GM10266 (cell line): ENCODE measurements at regions not wholly inside any gene's neighbourhood (a gene's known extent, or its start where the extent isn't known, plus 50 kb on each side); places are given as distances from the start of the nearest gene placed in this dataset.
"Not testable (repeated sequence)": the region's sequence is repeated elsewhere in the genome, so short reads cannot be mapped to it uniquely, and the experiment has no call there.

Source experiments
- DNase-seq: peaks from one replicate; pipeline ENCODE4 v3.0.0; 2012; ENCODE audit errors: extremely low spot score
- TF ChIP-seq, protein P1 (sequence below): IDR thresholded peaks from 2 replicates; pipeline ENCODE4 v1.5.1; 2012; ENCODE audit warnings: mild to moderate bottlenecking, low read depth; ENCODE audit not compliant: control insufficient read depth, insufficient read depth; ENCODE audit errors: missing control alignments

DNA sequence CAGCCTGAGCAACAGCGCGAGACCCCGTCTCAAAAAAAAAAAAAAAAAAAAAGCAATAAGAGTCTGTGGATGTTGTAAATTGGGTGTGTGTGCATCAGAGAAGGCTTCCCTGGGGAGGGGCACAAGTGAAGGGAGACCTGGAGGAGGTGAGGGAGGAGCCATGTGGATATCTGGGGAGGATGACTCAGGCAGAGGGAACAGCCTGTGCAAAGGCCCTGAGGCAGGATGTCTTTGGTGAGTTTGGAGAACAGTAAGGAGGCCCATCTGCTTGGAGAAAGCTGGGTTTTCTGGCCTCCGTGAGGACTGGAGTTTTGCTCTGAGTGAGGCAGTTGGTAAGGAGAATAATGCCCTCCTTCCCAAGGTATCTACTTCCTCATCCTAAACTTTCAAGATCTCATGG, 81.9 kb upstream of the ADGRL1 start:
- not testable (repeated sequence) for DNase-seq

DNA sequence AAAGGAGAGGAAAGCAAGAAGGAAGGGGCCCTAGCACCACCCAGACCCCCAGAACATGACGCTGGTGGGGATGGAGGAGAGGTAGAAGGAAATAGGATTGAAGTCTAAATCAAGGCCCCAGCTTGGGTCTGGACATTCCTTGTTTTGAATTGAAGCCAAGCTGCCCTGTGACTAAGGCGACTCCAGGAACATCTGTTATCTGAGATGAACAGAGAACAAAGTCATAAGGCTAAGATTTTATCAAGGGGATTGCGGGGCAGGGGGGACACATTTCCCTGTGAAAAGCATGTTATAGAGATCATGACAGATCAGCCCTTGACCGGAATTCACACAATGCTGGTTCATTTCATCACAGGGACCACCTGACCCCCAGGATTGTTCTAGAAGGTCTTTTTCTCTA, 80.6 kb upstream of the ADGRL1 start:
- not testable (repeated sequence) for DNase-seq

DNA sequence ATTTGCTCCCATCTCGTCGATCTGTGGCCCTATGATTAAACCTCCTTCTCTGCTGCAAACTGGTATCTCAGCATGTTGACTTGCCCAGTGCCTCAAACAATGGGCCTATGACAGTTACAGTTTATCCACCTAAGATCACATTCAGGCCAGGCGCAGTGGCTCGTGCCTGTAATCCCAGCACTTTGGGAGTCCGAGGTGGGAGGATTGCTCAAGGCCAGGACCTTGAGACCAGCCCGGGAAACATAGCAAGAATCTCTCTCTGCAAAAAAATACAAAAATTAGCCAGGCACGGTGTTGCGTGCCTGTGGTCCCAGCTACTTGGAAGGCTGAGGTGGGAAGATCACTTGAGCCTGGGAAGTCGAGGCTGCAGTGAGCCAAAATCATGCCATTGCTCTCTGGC, 79.8 kb upstream of the ADGRL1 start:
- DNase-seq = not testable (repeated sequence)

DNA sequence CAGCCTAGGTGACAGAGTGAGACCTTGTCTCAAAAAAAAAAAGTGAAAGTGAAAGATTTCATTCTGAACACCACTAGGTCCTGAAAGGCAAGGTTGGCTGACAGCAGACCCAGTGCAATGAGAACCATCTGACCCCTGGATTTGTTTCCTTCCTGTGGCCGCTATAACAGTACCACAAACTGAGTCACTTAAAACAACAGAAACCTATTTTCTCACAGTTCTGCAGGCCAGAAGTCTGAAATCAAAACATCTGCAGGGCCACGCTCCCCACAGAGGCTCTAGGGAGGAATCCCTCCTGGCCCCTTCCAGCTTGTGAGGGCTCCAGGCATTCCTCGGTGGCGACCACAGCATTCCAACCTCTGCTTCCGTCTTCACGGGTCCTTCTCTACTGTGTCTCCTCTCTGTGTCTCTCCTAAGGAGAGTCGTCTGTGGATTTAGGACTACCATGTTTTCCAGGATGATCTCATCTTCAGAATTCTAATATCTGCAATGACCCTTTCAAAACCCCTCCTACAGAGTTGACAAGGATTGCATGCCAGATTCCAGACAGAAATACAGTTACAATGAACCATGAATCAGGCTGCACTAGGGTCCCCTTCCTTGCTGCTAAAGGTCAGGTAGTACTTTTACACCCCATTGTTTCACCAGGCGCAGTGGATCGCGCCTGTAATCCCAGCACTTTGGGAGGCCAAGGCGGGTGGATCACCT, 78.0 kb upstream of the ADGRL1 start:
- peak; percentile 76 for DNase-seq

DNA sequence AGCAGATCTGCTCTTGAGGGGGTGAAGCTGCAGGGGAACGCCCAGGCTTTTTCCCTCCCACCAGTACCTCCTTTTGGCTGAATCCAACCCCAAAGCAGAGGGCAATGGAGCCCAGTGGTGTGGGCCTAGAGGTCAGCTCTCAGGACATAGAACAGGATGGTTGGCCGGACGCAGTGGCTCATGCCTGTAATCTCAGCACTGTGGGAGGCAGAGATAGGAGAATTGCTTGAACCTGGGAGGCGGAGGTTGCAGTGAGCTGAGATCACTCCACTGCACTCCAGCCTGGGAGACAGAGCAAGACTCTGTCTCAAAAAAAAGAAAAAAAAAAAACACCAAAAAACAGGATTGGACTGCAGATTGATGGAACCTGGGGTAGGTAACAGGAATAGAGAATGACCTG, 73.3 kb upstream of the ADGRL1 start:
- not testable (repeated sequence) for DNase-seq

DNA sequence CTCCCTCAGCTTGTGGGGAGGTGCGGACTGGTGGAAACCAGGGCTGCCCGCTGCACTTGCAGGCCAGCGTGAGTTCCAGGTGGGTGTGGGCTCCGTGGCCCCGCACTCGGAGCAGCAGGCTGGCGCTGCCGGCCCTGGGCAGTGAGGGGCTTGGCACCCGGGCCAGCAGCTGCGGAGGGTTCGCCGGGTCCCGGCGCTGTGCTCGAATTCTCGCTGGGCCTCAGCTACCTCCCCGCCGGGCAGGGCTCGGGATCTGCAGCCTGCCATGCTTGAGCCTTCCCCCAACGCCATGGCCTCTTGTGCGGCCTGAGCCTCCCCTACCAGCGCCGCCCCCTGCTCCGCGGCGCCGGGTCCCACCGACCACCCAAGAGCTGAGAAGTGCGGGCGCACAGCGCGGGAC, 71.6 kb upstream of the ADGRL1 start:
- DNase-seq = no peak
- TF ChIP-seq, protein P1, sequence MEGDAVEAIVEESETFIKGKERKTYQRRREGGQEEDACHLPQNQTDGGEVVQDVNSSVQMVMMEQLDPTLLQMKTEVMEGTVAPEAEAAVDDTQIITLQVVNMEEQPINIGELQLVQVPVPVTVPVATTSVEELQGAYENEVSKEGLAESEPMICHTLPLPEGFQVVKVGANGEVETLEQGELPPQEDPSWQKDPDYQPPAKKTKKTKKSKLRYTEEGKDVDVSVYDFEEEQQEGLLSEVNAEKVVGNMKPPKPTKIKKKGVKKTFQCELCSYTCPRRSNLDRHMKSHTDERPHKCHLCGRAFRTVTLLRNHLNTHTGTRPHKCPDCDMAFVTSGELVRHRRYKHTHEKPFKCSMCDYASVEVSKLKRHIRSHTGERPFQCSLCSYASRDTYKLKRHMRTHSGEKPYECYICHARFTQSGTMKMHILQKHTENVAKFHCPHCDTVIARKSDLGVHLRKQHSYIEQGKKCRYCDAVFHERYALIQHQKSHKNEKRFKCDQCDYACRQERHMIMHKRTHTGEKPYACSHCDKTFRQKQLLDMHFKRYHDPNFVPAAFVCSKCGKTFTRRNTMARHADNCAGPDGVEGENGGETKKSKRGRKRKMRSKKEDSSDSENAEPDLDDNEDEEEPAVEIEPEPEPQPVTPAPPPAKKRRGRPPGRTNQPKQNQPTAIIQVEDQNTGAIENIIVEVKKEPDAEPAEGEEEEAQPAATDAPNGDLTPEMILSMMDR = no peak

DNA sequence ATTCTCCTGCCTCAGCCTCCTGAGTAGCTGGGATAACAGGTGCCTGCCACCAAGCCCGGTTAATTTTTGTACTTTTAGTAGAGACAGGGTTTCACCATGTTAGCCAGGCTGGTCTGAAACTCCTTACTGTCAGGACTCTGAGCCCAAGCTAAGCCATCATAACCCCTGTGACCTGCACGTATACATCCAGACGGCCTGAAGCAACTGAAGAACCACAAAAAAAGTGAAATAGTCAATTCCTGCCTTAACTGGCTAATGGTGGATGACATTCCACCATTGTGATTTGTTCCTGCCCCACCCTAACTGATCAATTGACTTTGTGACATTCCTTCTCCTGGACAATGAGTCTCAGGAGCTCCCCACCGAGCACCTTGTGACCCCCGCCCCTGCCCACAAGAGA, 69.9 kb upstream of the ADGRL1 start:
- DNase-seq = not testable (repeated sequence)

DNA sequence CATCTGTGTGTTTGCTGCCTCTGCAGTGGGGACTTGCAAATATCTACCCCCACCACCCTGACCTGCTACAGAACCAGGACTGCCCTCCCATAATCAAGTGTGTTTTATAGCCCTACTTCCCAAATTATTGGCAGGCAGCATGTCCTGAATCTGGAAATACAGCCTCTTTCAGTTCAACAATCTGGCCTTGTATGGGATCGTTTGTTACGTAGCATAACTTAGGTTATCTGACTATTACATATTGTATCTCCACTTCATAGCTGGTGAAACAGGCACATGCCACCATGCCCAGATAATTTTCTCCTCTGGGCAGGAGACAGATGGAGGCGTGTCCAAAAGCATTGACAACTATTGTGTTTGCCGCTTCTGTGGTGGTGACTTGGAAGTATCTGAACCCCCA, 66.7 kb upstream of the ADGRL1 start:
- DNase-seq = no peak
- TF ChIP-seq, protein P1 = no peak

DNA sequence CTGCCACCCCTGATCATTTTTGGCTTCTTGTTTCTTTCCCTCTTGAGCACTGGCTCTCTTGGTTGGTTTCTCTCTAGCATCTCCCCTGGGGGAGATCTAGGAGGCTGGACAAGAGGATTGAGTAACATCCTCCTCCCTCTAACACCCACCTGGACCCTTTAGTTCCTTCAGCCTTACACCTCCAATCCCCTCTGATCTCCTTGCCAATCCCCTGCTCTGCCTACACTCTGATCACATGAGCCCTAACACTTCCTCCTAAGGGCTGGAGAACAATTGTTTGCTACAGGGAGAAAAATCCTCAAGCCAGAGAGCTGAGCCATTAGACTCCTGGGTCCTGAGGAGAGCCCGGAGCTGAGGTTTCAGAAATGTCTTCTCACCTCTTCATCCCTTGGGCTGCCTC, 65.9 kb upstream of the ADGRL1 start:
- DNase-seq = no peak
- TF ChIP-seq, protein P1 = no peak

DNA sequence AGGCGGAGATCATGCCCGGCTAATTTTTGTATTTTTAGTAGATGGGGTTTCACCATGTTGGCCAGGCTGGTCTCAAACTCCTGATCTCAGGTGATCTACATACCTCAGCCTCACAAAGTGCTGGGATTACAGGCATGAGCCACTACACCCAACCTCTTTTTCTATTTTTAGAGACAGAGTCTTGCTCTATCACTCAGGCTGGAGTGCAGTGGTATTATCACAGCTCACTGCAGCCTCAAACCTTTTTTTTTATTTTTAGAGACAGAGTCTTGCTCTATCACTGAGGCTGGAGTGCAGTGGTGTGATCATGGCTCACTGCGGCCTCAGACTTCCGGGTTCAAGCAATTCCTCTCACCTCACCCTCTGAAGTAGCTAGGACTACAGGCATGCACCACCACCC, 64.6 kb upstream of the ADGRL1 start:
- DNase-seq = not testable (repeated sequence)

DNA sequence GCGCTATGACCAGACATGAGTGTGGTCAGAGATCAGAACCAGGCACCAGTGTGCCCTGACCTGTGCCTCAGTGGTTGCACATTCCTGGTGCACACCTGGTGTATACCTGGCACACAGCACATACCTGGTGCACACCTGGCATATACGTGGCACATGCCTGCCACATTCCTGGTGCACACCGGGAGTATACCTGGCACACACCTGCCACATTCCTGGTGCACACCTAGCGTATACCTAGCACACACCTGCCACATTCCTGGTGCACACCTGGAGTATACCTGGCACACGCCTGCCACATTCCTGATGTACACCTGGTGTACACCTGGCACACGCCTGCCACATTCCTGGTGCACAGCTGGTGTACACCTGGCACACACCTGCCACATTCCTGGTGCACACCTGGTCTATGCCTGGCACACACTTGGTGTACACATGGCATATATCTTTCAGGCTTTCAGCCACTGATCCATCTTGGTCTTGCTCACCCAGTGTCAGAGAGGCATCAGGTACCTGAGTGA, 61.3 kb upstream of the ADGRL1 start:
- TF ChIP-seq, protein P1 = no peak
- DNase-seq = no peak

DNA sequence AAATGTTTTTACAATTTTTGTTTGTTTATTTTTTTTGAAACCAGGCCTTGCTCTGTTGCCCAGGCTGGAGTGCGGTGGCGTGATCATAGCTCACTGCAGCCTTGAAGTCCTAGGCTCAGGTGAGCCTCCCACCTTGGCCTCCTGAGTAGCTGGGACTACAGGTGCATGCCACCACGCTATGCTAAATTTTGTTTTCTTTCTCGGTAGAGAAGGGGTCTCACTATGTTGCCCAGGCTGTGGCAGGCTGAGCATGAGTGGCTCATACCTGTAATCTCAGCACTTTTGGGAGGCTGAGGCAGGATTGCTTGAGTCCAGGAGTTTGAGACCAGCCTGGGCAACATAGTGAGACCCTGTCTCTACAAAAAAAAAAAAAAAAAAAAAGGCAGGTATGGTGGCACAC, 60.2 kb upstream of the ADGRL1 start:
- DNase-seq = not testable (repeated sequence)
